ENCODE measurements at regions not wholly inside any gene's neighbourhood (a gene's known extent, or its start where the extent isn't known, plus 50 kb on each side); places are given as distances from the start of the nearest gene placed in this dataset.
"Not testable (repeated sequence)": the region's sequence is repeated elsewhere in the genome, so short reads cannot be mapped to it uniquely, and the experiment has no call there.

GRCh38 chr12:9389796-9390195 is 181.6 kb upstream of the PZP start:
- no peak for DNase-seq
- in situ Hi-C loops (cut with MboI; ENCODE audit: low pct_unique_long_range_greater_than_20kb, low sequenced_read_pairs) = no loop called here

GRCh38 chr12:9388379-9388778 is 180.2 kb upstream of the PZP start:
- in situ Hi-C loops (cut with MboI; ENCODE audit: low pct_unique_long_range_greater_than_20kb, low sequenced_read_pairs) = no loop called here
- DNase-seq = no peak

DNA sequence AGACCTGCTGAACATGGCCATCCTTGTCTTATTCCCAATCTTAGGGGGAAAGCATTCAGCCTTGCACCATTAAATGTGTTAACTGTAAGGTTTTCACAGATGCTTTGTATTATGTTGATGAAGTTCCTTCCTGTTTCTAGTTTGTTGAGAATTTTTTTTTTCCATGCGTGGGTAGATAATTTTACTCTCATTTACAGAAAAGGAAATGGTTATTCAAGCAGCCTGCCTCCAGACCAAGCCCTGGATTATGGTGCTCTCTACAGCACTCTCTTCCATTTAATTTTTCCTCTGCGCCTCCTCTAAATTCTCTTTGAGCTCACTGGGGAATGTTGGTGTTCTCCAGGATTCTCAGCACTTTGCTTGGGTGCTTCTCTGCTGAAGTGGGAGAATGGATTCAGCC is 179.3 kb upstream of the PZP start:
- no peak for DNase-seq
- in situ Hi-C loops (cut with MboI; ENCODE audit: low pct_unique_long_range_greater_than_20kb, low sequenced_read_pairs) = no loop called here

- DNase-seq = no peak
- in situ Hi-C loops (cut with MboI; ENCODE audit: low pct_unique_long_range_greater_than_20kb, low sequenced_read_pairs) = no loop called here
Observed at GRCh38 chr12:9383585-9383984, 175.4 kb upstream of the PZP start.

- DNase-seq = peak; percentile 64
- in situ Hi-C loops (cut with MboI; ENCODE audit: low pct_unique_long_range_greater_than_20kb, low sequenced_read_pairs) = no loop called here
Observed at GRCh38 chr12:9381619-9382018, 173.4 kb upstream of the PZP start.

DNA sequence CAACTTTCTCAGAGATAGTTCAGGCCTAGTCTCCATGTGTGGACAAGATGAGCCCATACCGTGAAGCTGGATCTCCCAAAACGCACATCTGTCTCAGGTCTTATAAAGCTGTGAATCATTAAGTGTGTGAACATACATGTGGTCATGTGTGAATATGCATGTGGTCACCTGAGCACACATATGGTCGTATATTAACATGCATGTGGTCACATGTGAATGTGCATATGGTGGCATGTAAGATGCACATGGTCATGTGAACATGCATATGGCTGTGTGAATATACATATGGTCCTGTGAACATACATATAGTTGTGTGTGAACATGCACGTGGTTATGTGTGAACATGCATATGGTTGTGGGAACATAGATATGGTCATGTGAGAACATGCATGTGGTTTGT is 172.5 kb upstream of the PZP start:
- DNase-seq = no peak
- in situ Hi-C loops (cut with MboI; ENCODE audit: low pct_unique_long_range_greater_than_20kb, low sequenced_read_pairs) = no loop called here

GRCh38 chr12:9379023-9379742 is 171.0 kb upstream of the PZP start:
- in situ Hi-C loops (cut with MboI; ENCODE audit: low pct_unique_long_range_greater_than_20kb, low sequenced_read_pairs) = no loop called here
- DNase-seq = no peak

DNA sequence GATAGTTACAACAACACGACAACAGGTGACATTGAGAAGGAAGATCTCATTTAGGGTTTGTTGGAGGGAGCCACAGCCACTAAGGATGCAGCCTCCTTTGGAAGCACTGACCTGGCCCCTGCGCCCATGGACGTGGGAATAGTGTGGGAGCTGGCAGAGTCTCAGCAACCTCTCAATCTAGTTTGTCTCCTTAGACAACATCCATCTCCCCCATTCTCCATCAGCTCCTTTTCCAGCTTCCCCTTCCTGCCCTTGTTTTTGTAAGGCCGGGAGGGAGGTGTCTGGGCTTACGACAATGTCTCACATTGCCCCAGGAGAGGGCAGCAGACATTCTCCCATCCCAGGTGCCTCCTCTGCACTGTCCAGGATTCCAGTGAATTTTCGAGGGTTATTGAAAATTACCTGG is 170.2 kb upstream of the PZP start:
- DNase-seq = peak; percentile 65
- in situ Hi-C loops (cut with MboI; ENCODE audit: low pct_unique_long_range_greater_than_20kb, low sequenced_read_pairs) = no loop called here

- peak; percentile 27 for DNase-seq
- in situ Hi-C loops (cut with MboI; ENCODE audit: low pct_unique_long_range_greater_than_20kb, low sequenced_read_pairs) = no loop called here
Observed at GRCh38 chr12:9372202-9372601, 164.0 kb upstream of the PZP start.

- DNase-seq = no peak
- in situ Hi-C loops (cut with MboI; ENCODE audit: low pct_unique_long_range_greater_than_20kb, low sequenced_read_pairs) = no loop called here
Observed at GRCh38 chr12:9367828-9368227, 159.6 kb upstream of the PZP start.

DNA sequence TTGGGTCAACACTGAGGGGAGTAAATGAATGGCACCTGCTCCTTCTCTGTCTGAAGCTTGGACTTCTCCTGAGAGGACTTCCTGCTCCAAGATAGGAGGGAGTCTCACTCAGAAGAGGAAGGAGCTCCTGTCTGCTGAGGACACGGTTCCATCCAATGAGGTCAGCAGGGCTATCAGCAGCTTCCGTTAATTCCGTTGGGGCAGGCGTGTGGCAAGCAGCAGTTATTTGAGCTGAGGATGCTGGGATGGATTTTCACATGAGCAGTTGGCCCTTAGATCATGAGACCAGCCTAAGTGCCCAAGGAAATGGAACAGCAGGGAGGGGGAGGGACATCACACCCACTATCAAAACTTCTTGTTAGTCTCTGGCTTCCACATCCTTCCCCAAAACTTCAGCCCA is 159.0 kb upstream of the PZP start:
- in situ Hi-C loops (cut with MboI; ENCODE audit: low pct_unique_long_range_greater_than_20kb, low sequenced_read_pairs) = no loop called here
- no peak for DNase-seq

GRCh38 chr12:9365296-9365695 is 157.1 kb upstream of the PZP start:
- DNase-seq = no peak
- in situ Hi-C loops (cut with MboI; ENCODE audit: low pct_unique_long_range_greater_than_20kb, low sequenced_read_pairs) = no loop called here

- in situ Hi-C loops (cut with MboI; ENCODE audit: low pct_unique_long_range_greater_than_20kb, low sequenced_read_pairs) = no loop called here
- no peak for DNase-seq
Observed at GRCh38 chr12:9364224-9365176, 156.3 kb upstream of the PZP start.

DNA sequence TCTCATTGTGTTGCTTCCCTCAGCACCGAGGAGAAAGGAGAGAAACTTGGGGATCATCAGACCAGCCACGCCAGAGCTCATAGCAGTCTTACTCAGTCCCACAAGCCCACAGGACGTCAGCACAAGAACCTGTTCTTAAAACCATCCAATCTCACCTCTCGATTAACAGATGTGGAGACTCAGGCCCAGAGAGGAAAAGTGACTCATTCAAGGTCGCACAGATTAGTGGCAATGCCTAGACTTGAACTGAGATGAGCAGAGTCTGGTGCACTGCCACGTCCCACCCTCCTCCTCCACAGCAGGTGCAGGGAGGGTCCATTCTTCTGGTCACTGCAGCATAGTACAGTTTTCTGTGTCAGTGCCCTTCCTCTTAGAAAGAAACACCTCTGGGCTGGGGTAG is 154.9 kb upstream of the PZP start:
- in situ Hi-C loops (cut with MboI; ENCODE audit: low pct_unique_long_range_greater_than_20kb, low sequenced_read_pairs) = no loop called here
- no peak for DNase-seq

DNA sequence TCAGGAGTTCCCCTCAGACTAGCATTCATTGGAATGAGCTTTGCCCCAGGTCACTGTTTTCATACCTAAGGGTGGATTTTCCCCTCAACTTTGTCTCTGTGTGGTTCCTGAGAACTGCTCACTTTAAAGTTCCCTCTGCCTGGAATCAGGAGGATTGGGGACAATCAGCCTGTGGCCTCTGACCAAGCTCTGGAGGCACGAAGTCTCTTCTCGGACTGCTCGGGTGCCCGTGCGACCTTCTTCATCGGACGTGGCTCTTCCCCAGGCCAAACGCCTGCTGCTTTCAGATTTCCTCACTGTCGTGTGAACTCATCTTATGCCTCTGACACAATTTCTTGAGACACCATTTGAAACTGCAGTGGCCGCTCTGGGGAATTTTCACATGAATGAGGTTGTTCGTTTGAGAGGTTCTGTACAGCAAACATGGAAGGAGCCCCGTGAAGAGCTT is 153.7 kb upstream of the PZP start:
- no peak for DNase-seq
- in situ Hi-C loops (cut with MboI; ENCODE audit: low pct_unique_long_range_greater_than_20kb, low sequenced_read_pairs) = no loop called here

- in situ Hi-C loops (cut with MboI; ENCODE audit: low pct_unique_long_range_greater_than_20kb, low sequenced_read_pairs); DNase-seq: not testable (repeated sequence)
Observed at GRCh38 chr12:9354009-9354754, 146.0 kb upstream of the PZP start.

- in situ Hi-C loops (cut with MboI; ENCODE audit: low pct_unique_long_range_greater_than_20kb, low sequenced_read_pairs) = no loop called here
Observed at GRCh38 chr12:9351136-9351535, 142.9 kb upstream of the PZP start.

GRCh38 chr12:9349888-9350885 is 142.0 kb upstream of the PZP start:
- DNase-seq = no peak
- in situ Hi-C loops (cut with MboI; ENCODE audit: low pct_unique_long_range_greater_than_20kb, low sequenced_read_pairs) = no loop called here

More at GRCh38 chr12:9351136-9351535, 142.9 kb upstream of the PZP start:
- no peak for DNase-seq
